ENCODE measurements at regions not wholly inside any gene's neighbourhood (a gene's known extent, or its start where the extent isn't known, plus 50 kb on each side); places are given as distances from the start of the nearest gene placed in this dataset.

DNA sequence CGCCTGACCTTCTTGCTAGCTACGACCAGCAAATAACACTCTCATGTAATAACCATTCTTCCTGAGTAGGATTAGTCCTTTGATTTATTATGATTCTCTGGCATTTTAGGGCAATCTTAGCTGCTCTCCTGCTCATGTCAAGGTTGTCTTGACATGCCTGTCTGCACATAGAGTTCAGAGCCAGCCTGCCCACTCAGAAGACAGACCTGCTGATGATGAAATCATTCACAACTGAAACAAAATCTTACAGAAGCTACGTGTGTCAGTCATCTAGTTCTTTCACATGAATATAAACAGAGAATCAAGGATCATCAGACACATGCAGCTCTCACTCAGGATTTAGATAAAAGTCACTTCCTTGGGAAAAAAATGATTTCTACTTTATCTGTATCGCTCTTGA, 173.6 kb upstream of the LYSMD4 start:
- in situ Hi-C loops (cut with HindIII; ENCODE audit: extremely low pct_ligation_motif_present, low pct_unique_long_range_greater_than_20kb) (no loop called here), intact Hi-C loops (cut with micrococcal nuclease; ENCODE audit: unreplicated experiment) (no loop called here)
- TF ChIP-seq POLR2AphosphoS2 (IDR thresholded peaks at IDR 0.05; ENCODE audit: low read depth, low read length) (no peak), TAF1 (CRISPR knock-in tag; IDR thresholded peaks at IDR 0.05) (no peak), ZNF124 (CRISPR knock-in tag; IDR thresholded peaks at IDR 0.05) (no peak), TGIF2 (CRISPR knock-in tag; IDR thresholded peaks at IDR 0.05) (no peak), ZFP36L1 (CRISPR knock-in tag; IDR thresholded peaks at IDR 0.05) (no peak), ZSCAN5A (CRISPR knock-in tag; IDR thresholded peaks at IDR 0.05; ENCODE audit: borderline replicate concordance) (no peak), SSRP1 (CRISPR knock-in tag; IDR thresholded peaks at IDR 0.05) (no peak), PREB (CRISPR knock-in tag; IDR thresholded peaks at IDR 0.05) (no peak)
- Histone ChIP-seq H4K20me1 (ENCODE audit: insufficient read depth, low read length) (no peaks in the 10 kb centered on the region), H3K4me1 (ENCODE audit: insufficient read depth, low read length) (no peaks in the 10 kb centered on the region), H3K27ac (ENCODE audit: extremely low read length, insufficient read depth, low read length) (no peak overlapping the region), H2AFZ (ENCODE audit: low read length) (no peak overlapping the region), H3K27me3 (ENCODE audit: control insufficient read depth in 1 of 2, insufficient read depth in 2 of 2, low read length in 2 of 2) (no peaks in the 10 kb centered on the region), H3K79me2 (ENCODE audit: insufficient read depth, low read length) (no peaks in the 10 kb centered on the region), H3K9ac (ENCODE audit: insufficient read depth, low read depth, low read length) (no peak overlapping the region), H3K9me3 (ENCODE audit: low read length) (no peaks in the 10 kb centered on the region), H3K36me3 (replicated peaks in 1 of 2; ENCODE audit: control insufficient read depth in 1 of 2, insufficient read depth in 2 of 2, low read length in 2 of 2) (no peaks in the 10 kb centered on the region), H3K4me3 (replicated peaks in 1 of 3; ENCODE audit: insufficient read depth in 1 of 3, low read depth in 2 of 3, low read length in 3 of 3) (no peak overlapping the region), H3K4me2 (ENCODE audit: low read depth, low read length) (no peak overlapping the region)
- ATAC-seq: no peak
- WGBS (ENCODE audit: low lambda C conversion rate): 76% methylated on average over 4 of the region's 4 CpGs
- CTCF ChIA-PET (ENCODE audit: low intra/inter-chr PET ratio, low total read pairs): no interaction called here
- no peak for FAIRE-seq
- DNase-seq (ENCODE audit: low spot score): no peak
- BruUV-seq (replicated peaks): no TSS peak
- POLR2A ChIA-PET: no interaction called here

- Histone ChIP-seq H3K36me3 (replicated peaks in 1 of 2; ENCODE audit: control insufficient read depth in 1 of 2, insufficient read depth in 2 of 2, low read length in 2 of 2) (no peaks in the 10 kb centered on the region), H3K79me2 (ENCODE audit: insufficient read depth, low read length) (no peaks in the 10 kb centered on the region), H3K9me3 (ENCODE audit: low read length) (no peaks in the 10 kb centered on the region), H4K20me1 (ENCODE audit: insufficient read depth, low read length) (no peaks in the 10 kb centered on the region), H3K4me3 (replicated peaks in 1 of 3; ENCODE audit: insufficient read depth in 1 of 3, low read depth in 2 of 3, low read length in 3 of 3) (no peak overlapping the region), H3K9ac (ENCODE audit: insufficient read depth, low read depth, low read length) (no peak overlapping the region), H3K4me2 (ENCODE audit: low read depth, low read length) (no peak overlapping the region), H3K27ac (ENCODE audit: extremely low read length, insufficient read depth, low read length) (no peak overlapping the region), H2AFZ (ENCODE audit: low read length) (no peak overlapping the region), H3K4me1 (ENCODE audit: insufficient read depth, low read length) (no peaks in the 10 kb centered on the region), H3K27me3 (ENCODE audit: control insufficient read depth in 1 of 2, insufficient read depth in 2 of 2, low read length in 2 of 2) (no peaks in the 10 kb centered on the region)
- no peak for TF ChIP-seq ZNF549 (CRISPR knock-in tag; IDR thresholded peaks at IDR 0.05)
- TF ChIP-seq ZNF101 (CRISPR knock-in tag; IDR thresholded peaks at IDR 0.05; ENCODE audit: borderline replicate concordance, low read depth): no peak
- TF ChIP-seq ZNF296 (CRISPR knock-in tag; conservative IDR thresholded peaks at IDR 0.05): no peak
- no peak for TF ChIP-seq HOXA7 (CRISPR knock-in tag; IDR thresholded peaks at IDR 0.05)
- TF ChIP-seq ARNT2 (CRISPR knock-in tag; IDR thresholded peaks at IDR 0.05; ENCODE audit: low read depth): no peak
- no peak for TF ChIP-seq ETV6 (CRISPR knock-in tag; conservative IDR thresholded peaks at IDR 0.05)
- no peak for TF ChIP-seq NRL (CRISPR knock-in tag; IDR thresholded peaks at IDR 0.05; ENCODE audit: borderline replicate concordance)
- no peak for TF ChIP-seq SKI (IDR thresholded peaks at IDR 0.05; ENCODE audit: partially characterized antibody)
- TF ChIP-seq NAIF1 (CRISPR knock-in tag; IDR thresholded peaks at IDR 0.05; ENCODE audit: borderline replicate concordance): no peak
- no peak for TF ChIP-seq PITX1 (CRISPR knock-in tag; IDR thresholded peaks at IDR 0.05)
- no peak for TF ChIP-seq CCDC6 (CRISPR knock-in tag; IDR thresholded peaks at IDR 0.05)
- no peak for TF ChIP-seq ZNF20 (CRISPR knock-in tag; IDR thresholded peaks at IDR 0.05)
- no peak for TF ChIP-seq ISL2 (CRISPR knock-in tag; IDR thresholded peaks at IDR 0.05)
- ChIA-PET CTCF (ENCODE audit: low intra/inter-chr PET ratio, low total read pairs) (no interaction called here), POLR2A (no interaction called here)
- intact Hi-C loops (cut with micrococcal nuclease; ENCODE audit: unreplicated experiment) (no loop called here), in situ Hi-C loops (cut with HindIII; ENCODE audit: extremely low pct_ligation_motif_present, low pct_unique_long_range_greater_than_20kb) (no loop called here)
- ATAC-seq: no peak
- no peak for DNase-seq (ENCODE audit: low spot score)
- WGBS (ENCODE audit: low lambda C conversion rate): 50% methylated on average over 5 of the region's 5 CpGs
- no peak for FAIRE-seq
- BruUV-seq (replicated peaks): no TSS peak
Observed at GRCh38 chr15:99906311-99906710, 173.1 kb upstream of the LYSMD4 start.

Measured in HepG2 (cell line).